WTC11 (cell line): ENCODE measurements at regions not wholly inside any gene's neighbourhood (a gene's known extent, or its start where the extent isn't known, plus 50 kb on each side); places are given as distances from the start of the nearest gene placed in this dataset.

Experiments used
- CTCF ChIP-seq: fragments of 200-600 bp; IDR thresholded peaks from 2 replicates; pipeline ENCODE4 v1.8.0; 2022; ENCODE audit warnings: antibody characterized with exemption
- ZNF512 ChIP-seq: sonication (generic); formaldehyde crosslinking; IDR thresholded peaks from 2 replicates; pipeline ENCODE4 v1.8.1; 2022; ENCODE audit warnings: missing genetic modification reagents, borderline replicate concordance

GRCh38 chr9:7968687-7969086 lies 169.1 kb upstream of the DMAC1 start:
- TF ChIP-seq CTCF (no peak), ZNF512 (CRISPR knock-in tag) (no peak)
